Neuronal stem cell (in vitro differentiated cells): ENCODE measurements at regions not wholly inside any gene's neighbourhood (a gene's known extent, or its start where the extent isn't known, plus 50 kb on each side); places are given as distances from the start of the nearest gene placed in this dataset.

ENCODE experiments used
- DNase-seq: peaks from one replicate; pipeline ENCODE4 v3.0.0-alpha.2; 2013; ENCODE audit warnings: low spot score
- H2AFZ ChIP-seq: one replicate; pipeline ENCODE4 v1.6.1; 2013; ENCODE audit warnings: mild to moderate bottlenecking, low read length, inconsistent platforms
- H2AK5ac ChIP-seq: 2 replicates; pipeline ENCODE4 v1.6.1; 2013; ENCODE audit warnings: low read depth, mild to moderate bottlenecking, inconsistent platforms, low read length, moderate library complexity, mixed read lengths
- H2BK120ac ChIP-seq: 2 replicates; pipeline ENCODE4 v1.6.1; 2013; ENCODE audit warnings: low read depth, mild to moderate bottlenecking, inconsistent platforms, low read length, moderate library complexity, mixed read lengths
- H2BK12ac ChIP-seq: one replicate; pipeline ENCODE4 v1.6.1; 2013; ENCODE audit warnings: low read length, inconsistent platforms
- H2BK15ac ChIP-seq: 2 replicates; pipeline ENCODE4 v1.6.1; 2013; ENCODE audit warnings: mild to moderate bottlenecking, low read length, inconsistent platforms, mixed read lengths
- H2BK5ac ChIP-seq: one replicate; pipeline ENCODE4 v1.6.1; 2013; ENCODE audit warnings: inconsistent platforms, mild to moderate bottlenecking, low read length, moderate library complexity
- H3K14ac ChIP-seq: one replicate; pipeline ENCODE4 v1.6.1; 2013; ENCODE audit warnings: low read length, inconsistent platforms
- H3K18ac ChIP-seq: 2 replicates; pipeline ENCODE4 v1.6.1; 2013; ENCODE audit warnings: low read length, inconsistent platforms
- H3K23ac ChIP-seq: 2 replicates; pipeline ENCODE4 v1.6.1; 2013; ENCODE audit warnings: low read depth, mild to moderate bottlenecking, mixed read lengths, low read length, inconsistent platforms; ENCODE audit not compliant: poor library complexity
- H3K27ac ChIP-seq: replicated peaks from 3 replicates; pipeline ENCODE4 v1.5.1; 2013; ENCODE audit warnings: low read length, inconsistent platforms
- H3K27me3 ChIP-seq, 3 experiments: 2 replicates each; pipeline ENCODE4 v1.6.1; 2013; ENCODE audit warnings: low read length in 3 of 3, mild to moderate bottlenecking in 2 of 3, inconsistent platforms in 1 of 3, low read depth in 1 of 3, mixed read lengths in 1 of 3, moderate library complexity in 1 of 3; ENCODE audit not compliant: control insufficient read depth in 3 of 3, insufficient read depth in 3 of 3
- H3K36me3 ChIP-seq, 2 donors: replicated peaks in 1 of 2; 2 replicates each; pipeline ENCODE4 v1.6.1; 2013; ENCODE audit warnings: low read length in 2 of 2; ENCODE audit not compliant: control insufficient read depth in 2 of 2, insufficient read depth in 2 of 2
- H3K4ac ChIP-seq: 2 replicates; pipeline ENCODE4 v1.6.1; 2013; ENCODE audit warnings: inconsistent platforms, mild to moderate bottlenecking, low read length, moderate library complexity
- H3K4me1 ChIP-seq, 2 donors: 1 replicate in 1 of 2; 2 replicates in 1 of 2; pipeline ENCODE4 v1.6.1; 2013; ENCODE audit warnings: low read length in 2 of 2, low read depth in 1 of 2; ENCODE audit not compliant: control insufficient read depth in 2 of 2, insufficient read depth in 1 of 2
- H3K4me2 ChIP-seq: one replicate; pipeline ENCODE4 v1.6.1; 2013; ENCODE audit warnings: mild to moderate bottlenecking, low read length, inconsistent platforms; ENCODE audit not compliant: insufficient read depth, poor library complexity, severe bottlenecking
- H3K4me3 ChIP-seq, 2 donors: 2 replicates each; pipeline ENCODE4 v1.5.1; 2013; ENCODE audit warnings: low read length in 2 of 2, mild to moderate bottlenecking in 2 of 2, inconsistent platforms in 1 of 2, moderate library complexity in 1 of 2
- H3K79me1 ChIP-seq: one replicate; pipeline ENCODE4 v1.6.1; 2013; ENCODE audit warnings: low read depth, mild to moderate bottlenecking, inconsistent platforms, low read length, moderate library complexity
- H3K9ac ChIP-seq: one replicate; pipeline ENCODE4 v1.6.1; 2013; ENCODE audit warnings: mild to moderate bottlenecking, low read depth, low read length, inconsistent platforms; ENCODE audit not compliant: poor library complexity
- H3K9me3 ChIP-seq, 2 donors: replicated peaks in 1 of 2; 2 replicates each; pipeline versions ENCODE3 to v1.6.1; 2013; ENCODE audit warnings: low read length in 2 of 2, mild to moderate bottlenecking in 2 of 2, inconsistent platforms in 1 of 2, low read depth in 1 of 2, mixed read lengths in 1 of 2, moderate library complexity in 1 of 2; ENCODE audit not compliant: control insufficient read depth in 2 of 2, insufficient read depth in 1 of 2
- H4K8ac ChIP-seq: one replicate; pipeline ENCODE4 v1.6.1; 2013; ENCODE audit warnings: low read depth, mild to moderate bottlenecking, inconsistent platforms, low read length, moderate library complexity
- H4K91ac ChIP-seq: one replicate; pipeline ENCODE4 v1.6.1; 2013; ENCODE audit warnings: low read length, low read depth, mild to moderate bottlenecking, inconsistent platforms; ENCODE audit not compliant: poor library complexity
- WGBS, 2 donors: extraction: QIAGEN DNeasy Blood & Tissue Kit; methylation state at CpG; one replicate each; pipeline ENCODE4 v1.1.7; 2013; ENCODE audit warnings: missing lambda C conversion rate in 2 of 2, mixed read lengths in 1 of 2; ENCODE audit not compliant: insufficient read length in 2 of 2, insufficient replicate concordance in 1 of 2; ENCODE audit errors: extremely low coverage in 2 of 2; 5-methylcytosine and 5-hydroxymethylcytosine counted together

GRCh38 chr7:124996778-124997177, 67.2 kb upstream of the POT1 start:
- DNase-seq = no peak
- Histone ChIP-seq H3K9ac (no peak overlapping the region), H3K27ac (no peak overlapping the region)

GRCh38 chr7:124992851-124993562, 63.4 kb upstream of the POT1 start:
- Histone ChIP-seq H3K27me3 (no peaks in the 10 kb centered on the region), H3K4ac (no peak overlapping the region), H2AFZ (no peak overlapping the region), H2BK15ac (no peak overlapping the region), H3K36me3 (no peaks in the 10 kb centered on the region), H2BK5ac (no peak overlapping the region), H3K23ac (no peak overlapping the region), H3K9me3 (no peaks in the 10 kb centered on the region), H3K14ac (no peak overlapping the region), H3K18ac (no peak overlapping the region), H2AK5ac (no peak overlapping the region), H2BK120ac (no peak overlapping the region), H3K4me3 (no peak overlapping the region), H3K9ac (no peak overlapping the region), H2BK12ac (no peak overlapping the region), H3K4me2 (no peak overlapping the region), H3K79me1 (no peaks in the 10 kb centered on the region), H3K4me1 (no peaks in the 10 kb centered on the region), H4K8ac (no peak overlapping the region), H4K91ac (no peak overlapping the region), H3K27ac (no peak overlapping the region)
- no peak for DNase-seq
- no CpG with 5 or more reads among the region's 4 CpGs for WGBS, 2 donors

More at GRCh38 chr7:124996778-124997177, 67.2 kb upstream of the POT1 start:
- H3K79me1 ChIP-seq = no peaks in the 10 kb centered on the region
- no peaks in the 10 kb centered on the region for H3K36me3 ChIP-seq
- no peak overlapping the region for H3K4me2 ChIP-seq
- H3K14ac ChIP-seq = no peak overlapping the region
- no peak overlapping the region for H2BK120ac ChIP-seq
- H2AFZ ChIP-seq = no peak overlapping the region
- no peak overlapping the region for H3K18ac ChIP-seq
- H4K91ac ChIP-seq = no peak overlapping the region
- no peak overlapping the region for H3K4ac ChIP-seq
- no peak overlapping the region for H2BK15ac ChIP-seq
- H2BK5ac ChIP-seq = no peak overlapping the region
- no peak overlapping the region for H3K4me3 ChIP-seq
- H3K4me1 ChIP-seq = no peaks in the 10 kb centered on the region
- H3K23ac ChIP-seq = no peak overlapping the region
- H2BK12ac ChIP-seq = no peak overlapping the region
- H3K9me3 ChIP-seq = no peaks in the 10 kb centered on the region
- H2AK5ac ChIP-seq = no peak overlapping the region
- WGBS, 2 donors = no CpG with 5 or more reads among the region's 4 CpGs
- no peaks in the 10 kb centered on the region for H3K27me3 ChIP-seq
- no peak overlapping the region for H4K8ac ChIP-seq

- no peak overlapping the region for H2BK12ac ChIP-seq
- H2BK5ac ChIP-seq = no peak overlapping the region
- H3K4me3 ChIP-seq = no peak overlapping the region
- H3K9me3 ChIP-seq = no peaks in the 10 kb centered on the region
- H3K14ac ChIP-seq = no peak overlapping the region
- no peak overlapping the region for H2AFZ ChIP-seq
- H3K4ac ChIP-seq = no peak overlapping the region
- H3K36me3 ChIP-seq = no peaks in the 10 kb centered on the region
- no peak overlapping the region for H4K8ac ChIP-seq
- no peak for DNase-seq
- no peaks in the 10 kb centered on the region for H3K4me1 ChIP-seq
- WGBS, 2 donors = no CpG with 5 or more reads among the region's 1 CpG
- H3K23ac ChIP-seq = no peak overlapping the region
- H4K91ac ChIP-seq = no peak overlapping the region
- H3K18ac ChIP-seq = no peak overlapping the region
- no peak overlapping the region for H2BK15ac ChIP-seq
- H2BK120ac ChIP-seq = no peak overlapping the region
- H3K27ac ChIP-seq = no peak overlapping the region
- H3K4me2 ChIP-seq = no peak overlapping the region
- no peaks in the 10 kb centered on the region for H3K27me3 ChIP-seq
- H3K79me1 ChIP-seq = no peaks in the 10 kb centered on the region
- no peak overlapping the region for H3K9ac ChIP-seq
- no peak overlapping the region for H2AK5ac ChIP-seq
These were observed 60.3 kb upstream of the POT1 start for GRCh38 chr7:124989911-124990310.
